PFSK-1 (cell line): ENCODE measurements at regions not wholly inside any gene's neighbourhood (a gene's known extent, or its start where the extent isn't known, plus 50 kb on each side); places are given as distances from the start of the nearest gene placed in this dataset.

Experiments used
- FOXP2 ChIP-seq: optimal IDR thresholded peaks from 2 replicates; pipeline ENCODE3; 2011; ENCODE audit warnings: borderline replicate concordance, control low read depth, inconsistent platforms; ENCODE audit not compliant: insufficient read depth; ENCODE audit errors: extremely low read length, extremely low read depth
- POLR2AphosphoS5 ChIP-seq: IDR thresholded peaks from 2 replicates; pipeline ENCODE4 v1.6.1; 2012; ENCODE audit warnings: low read depth, mild to moderate bottlenecking, control low read depth, low read length, moderate library complexity
- SIN3A ChIP-seq: IDR thresholded peaks from 2 replicates; pipeline ENCODE4 v1.6.1; 2012; ENCODE audit warnings: mild to moderate bottlenecking, low read length, moderate library complexity, borderline replicate concordance; ENCODE audit not compliant: insufficient read depth
- TAF1 ChIP-seq: IDR thresholded peaks from 2 replicates; pipeline ENCODE4 v1.6.1; 2012; ENCODE audit warnings: low read length, control low read depth, borderline replicate concordance; ENCODE audit not compliant: insufficient read depth
- TF ChIP-seq, protein P1 (sequence below), 2 experiments: IDR thresholded peaks; 2 replicates each; pipeline versions ENCODE4 v1.6.1 to v1.8.0; 2011 to 2012; ENCODE audit warnings: low read depth in 2 of 2, low read length in 2 of 2, control low read depth in 1 of 2, inconsistent platforms in 1 of 2, mild to moderate bottlenecking in 1 of 2, moderate library complexity in 1 of 2; ENCODE audit not compliant: insufficient read depth in 1 of 2

DNA sequence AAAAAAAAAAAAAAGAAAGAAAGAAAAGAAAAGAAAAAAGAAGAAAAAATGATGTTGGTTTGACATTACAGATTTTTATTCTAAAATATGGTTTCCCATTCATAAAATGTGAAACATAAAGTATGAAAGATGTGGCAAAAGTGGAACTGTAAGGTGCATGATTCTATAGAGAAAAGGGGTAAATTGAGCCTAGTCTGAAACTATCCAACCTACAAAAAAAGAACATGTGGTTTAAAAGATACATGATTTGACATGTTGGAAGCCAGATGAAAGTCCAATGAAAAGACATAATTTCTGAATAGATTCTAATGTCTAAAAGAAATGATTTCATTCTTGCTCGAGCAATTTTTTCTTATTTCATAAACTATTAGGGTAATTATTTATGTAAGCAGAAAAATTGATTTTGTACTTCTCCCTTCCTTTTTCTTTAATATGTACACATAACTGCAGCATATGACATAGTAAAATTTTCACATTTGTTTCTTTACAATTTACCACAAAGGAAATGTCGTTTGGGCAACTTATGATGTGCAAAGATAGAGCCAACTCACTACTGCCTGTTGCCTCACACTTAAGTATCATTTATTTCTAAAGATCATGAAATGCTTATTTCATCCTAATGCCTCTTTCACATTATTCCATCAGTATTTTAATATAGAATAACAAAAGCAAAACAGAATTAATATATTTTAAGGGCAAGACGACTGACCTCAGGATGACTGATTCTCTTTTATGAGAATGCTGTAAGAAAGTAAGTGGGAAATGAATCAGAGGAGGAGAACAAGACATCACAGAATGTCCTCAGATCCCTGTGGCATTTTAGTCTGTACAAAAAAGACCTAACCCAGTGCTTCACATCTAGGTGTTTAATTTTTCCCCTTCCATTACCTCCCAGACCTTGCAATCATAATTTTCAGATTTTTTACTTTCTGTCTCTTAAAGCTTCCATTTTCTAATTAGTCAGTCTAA lies 165.8 kb upstream of the HMCN1 start:
- no peak for TF ChIP-seq TAF1
- TF ChIP-seq SIN3A: no peak
- no peak for TF ChIP-seq POLR2AphosphoS5
- TF ChIP-seq, protein P1, sequence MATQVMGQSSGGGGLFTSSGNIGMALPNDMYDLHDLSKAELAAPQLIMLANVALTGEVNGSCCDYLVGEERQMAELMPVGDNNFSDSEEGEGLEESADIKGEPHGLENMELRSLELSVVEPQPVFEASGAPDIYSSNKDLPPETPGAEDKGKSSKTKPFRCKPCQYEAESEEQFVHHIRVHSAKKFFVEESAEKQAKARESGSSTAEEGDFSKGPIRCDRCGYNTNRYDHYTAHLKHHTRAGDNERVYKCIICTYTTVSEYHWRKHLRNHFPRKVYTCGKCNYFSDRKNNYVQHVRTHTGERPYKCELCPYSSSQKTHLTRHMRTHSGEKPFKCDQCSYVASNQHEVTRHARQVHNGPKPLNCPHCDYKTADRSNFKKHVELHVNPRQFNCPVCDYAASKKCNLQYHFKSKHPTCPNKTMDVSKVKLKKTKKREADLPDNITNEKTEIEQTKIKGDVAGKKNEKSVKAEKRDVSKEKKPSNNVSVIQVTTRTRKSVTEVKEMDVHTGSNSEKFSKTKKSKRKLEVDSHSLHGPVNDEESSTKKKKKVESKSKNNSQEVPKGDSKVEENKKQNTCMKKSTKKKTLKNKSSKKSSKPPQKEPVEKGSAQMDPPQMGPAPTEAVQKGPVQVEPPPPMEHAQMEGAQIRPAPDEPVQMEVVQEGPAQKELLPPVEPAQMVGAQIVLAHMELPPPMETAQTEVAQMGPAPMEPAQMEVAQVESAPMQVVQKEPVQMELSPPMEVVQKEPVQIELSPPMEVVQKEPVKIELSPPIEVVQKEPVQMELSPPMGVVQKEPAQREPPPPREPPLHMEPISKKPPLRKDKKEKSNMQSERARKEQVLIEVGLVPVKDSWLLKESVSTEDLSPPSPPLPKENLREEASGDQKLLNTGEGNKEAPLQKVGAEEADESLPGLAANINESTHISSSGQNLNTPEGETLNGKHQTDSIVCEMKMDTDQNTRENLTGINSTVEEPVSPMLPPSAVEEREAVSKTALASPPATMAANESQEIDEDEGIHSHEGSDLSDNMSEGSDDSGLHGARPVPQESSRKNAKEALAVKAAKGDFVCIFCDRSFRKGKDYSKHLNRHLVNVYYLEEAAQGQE (IDR thresholded peaks at IDR 0.05; ENCODE audit: insufficient read depth in 1 of 2, low read depth in 2 of 2, low read length in 2 of 2): no peak
- no peak for TF ChIP-seq FOXP2

DNA sequence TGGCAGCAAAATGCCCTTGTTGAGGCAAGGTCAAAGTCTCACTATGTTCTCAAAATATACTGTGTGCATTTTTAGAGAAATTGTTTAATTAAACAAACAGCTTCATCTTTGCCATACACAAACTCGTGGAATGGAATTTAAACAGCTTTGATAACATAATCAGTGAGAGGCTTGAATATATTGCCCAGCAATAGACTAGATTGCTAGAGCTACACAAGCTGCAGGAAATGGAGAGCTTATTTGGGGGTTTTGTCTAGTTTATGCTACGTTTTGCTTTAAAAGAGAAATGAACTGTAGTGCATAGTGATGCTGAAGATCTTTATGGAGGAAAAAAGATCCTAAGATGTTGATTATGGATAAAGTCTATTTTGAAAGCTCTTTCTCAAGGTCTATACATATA lies 166.8 kb upstream of the HMCN1 start:
- TF ChIP-seq TAF1: no peak
- TF ChIP-seq POLR2AphosphoS5: no peak
- TF ChIP-seq, protein P1 (IDR thresholded peaks at IDR 0.05; ENCODE audit: insufficient read depth in 1 of 2, low read depth in 2 of 2, low read length in 2 of 2): no peak
- no peak for TF ChIP-seq FOXP2
- TF ChIP-seq SIN3A: no peak

DNA sequence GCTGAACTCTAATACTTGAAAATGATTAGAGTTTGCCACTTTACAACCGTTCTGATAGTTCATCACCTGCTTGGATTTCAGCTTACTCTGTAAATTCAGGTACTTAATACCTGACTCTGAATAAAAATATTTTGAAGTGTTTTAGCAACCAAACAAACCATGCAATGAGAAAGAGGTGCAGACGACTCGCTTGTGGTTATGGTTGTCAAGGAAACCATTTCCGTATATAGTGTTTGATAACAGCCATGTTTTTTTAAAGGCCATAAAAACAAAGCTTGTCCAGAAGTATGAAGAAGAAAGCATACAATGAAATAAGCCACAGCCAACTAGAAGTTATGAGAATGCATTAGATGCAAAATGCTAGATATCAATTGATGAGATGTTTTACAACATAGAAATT lies 167.2 kb upstream of the HMCN1 start:
- TF ChIP-seq SIN3A (no peak), TAF1 (no peak), POLR2AphosphoS5 (no peak), FOXP2 (no peak)
- TF ChIP-seq, protein P1 (IDR thresholded peaks at IDR 0.05; ENCODE audit: insufficient read depth in 1 of 2, low read depth in 2 of 2, low read length in 2 of 2): no peak

DNA sequence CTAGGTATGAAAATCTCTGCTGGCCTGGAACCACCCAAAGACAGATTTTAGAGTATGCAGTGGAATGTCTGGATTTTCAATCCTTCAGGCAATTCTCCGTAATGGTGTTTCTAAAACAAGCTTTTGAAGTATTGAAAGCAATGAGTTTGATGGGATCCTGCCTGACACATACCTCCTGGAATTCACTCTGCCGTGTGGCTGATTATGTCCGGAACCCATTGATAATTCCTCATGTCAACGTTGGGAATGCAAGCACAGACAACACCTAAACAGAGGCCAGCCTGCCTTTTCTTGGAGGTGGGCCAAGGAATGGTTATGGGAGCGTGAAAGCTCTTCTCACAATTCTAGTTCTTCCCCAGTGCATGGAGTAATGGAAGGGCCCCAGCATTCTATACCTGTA lies 168.9 kb upstream of the HMCN1 start:
- TF ChIP-seq SIN3A (no peak), FOXP2 (no peak), POLR2AphosphoS5 (no peak), TAF1 (no peak)
- TF ChIP-seq, protein P1 (IDR thresholded peaks at IDR 0.05; ENCODE audit: insufficient read depth in 1 of 2, low read depth in 2 of 2, low read length in 2 of 2): no peak

DNA sequence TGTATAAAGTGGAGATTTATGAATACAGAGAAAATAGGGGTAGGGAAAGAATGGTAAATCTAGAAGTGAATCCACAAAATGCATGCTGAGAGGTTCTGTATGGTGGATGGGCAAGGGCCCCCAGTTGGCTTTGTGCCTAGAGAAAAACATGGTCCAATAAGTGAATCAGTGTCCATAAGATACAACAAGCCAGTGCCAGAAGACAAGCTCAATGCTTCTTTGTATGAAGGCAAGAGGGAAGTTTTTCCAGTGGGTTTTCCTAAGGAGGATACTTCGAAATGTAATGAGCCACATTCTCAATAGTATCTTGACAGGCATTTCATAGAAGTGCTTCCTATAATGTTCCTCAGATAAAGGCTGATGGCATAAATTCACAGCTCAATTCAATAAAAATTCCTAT lies 169.4 kb upstream of the HMCN1 start:
- TF ChIP-seq TAF1: no peak
- TF ChIP-seq FOXP2: no peak
- TF ChIP-seq, protein P1 (IDR thresholded peaks at IDR 0.05; ENCODE audit: insufficient read depth in 1 of 2, low read depth in 2 of 2, low read length in 2 of 2): no peak
- TF ChIP-seq SIN3A: no peak
- no peak for TF ChIP-seq POLR2AphosphoS5
